Sigmoid colon (tissue), 6 donors: ENCODE measurements at regions not wholly inside any gene's neighbourhood (a gene's known extent, or its start where the extent isn't known, plus 50 kb on each side); places are given as distances from the start of the nearest gene placed in this dataset.
A peak's percentile ranks its signal among the peaks of the same experiment; 100 is the strongest.

Source experiments
- DNase-seq: peaks from one replicate; pipeline ENCODE4 v3.0.0-alpha.2; 2019
- H3K27ac ChIP-seq, 4 donors: fragments of 200-600 bp; sonication (generic); one replicate each; pipeline ENCODE4 v1.5.1; 2016 to 2019; ENCODE audit warnings: mild to moderate bottlenecking in 1 of 4
- H3K27me3 ChIP-seq, 3 donors: fragments of 200-600 bp; sonication (generic); one replicate each; pipeline ENCODE4 v1.5.1; 2019; ENCODE audit warnings: mild to moderate bottlenecking in 1 of 3
- H3K36me3 ChIP-seq, 4 donors: fragments of 200-600 bp; sonication (generic); one replicate each; pipeline ENCODE4 v1.5.1; 2016 to 2019
- H3K4me1 ChIP-seq, 4 donors: fragments of 200-600 bp; sonication (generic); one replicate each; pipeline ENCODE4 v1.5.1; 2017 to 2019
- H3K4me3 ChIP-seq, 4 donors: fragments of 200-600 bp; sonication (generic); one replicate each; pipeline ENCODE4 v1.5.1; 2017 to 2019; ENCODE audit warnings: mild to moderate bottlenecking in 2 of 4, moderate library complexity in 1 of 4
- H3K9me3 ChIP-seq, 4 donors: fragments of 200-600 bp in 3 of 4; sonication (generic) in 3 of 4; one replicate each; pipeline versions ENCODE4 v1.5.1 to v1.6.1; 2013 to 2019
- EP300 ChIP-seq, 4 donors: sonication (generic); formaldehyde crosslinking; IDR thresholded peaks; one replicate each; pipeline ENCODE4 v1.6.1; 2017; ENCODE audit warnings: antibody characterized with exemption in 4 of 4
- POLR2A ChIP-seq, 2 donors: fragments of 450-650 bp; IDR thresholded peaks; one replicate each; pipeline ENCODE4 v1.6.1; 2016; ENCODE audit warnings: antibody characterized with exemption in 2 of 2, mild to moderate bottlenecking in 2 of 2, moderate library complexity in 2 of 2
- POLR2AphosphoS5 ChIP-seq, 4 donors: sonication (generic); formaldehyde crosslinking; IDR thresholded peaks; one replicate each; pipeline ENCODE4 v1.6.1; 2017; ENCODE audit warnings: antibody characterized with exemption in 4 of 4
- WGBS, 2 donors: extraction: QIAGEN DNeasy Blood & Tissue Kit; methylation state at CpG; one replicate each; pipeline ENCODE4 v1.1.7; 2013; 5-methylcytosine and 5-hydroxymethylcytosine counted together
- intact Hi-C: fragments of 100-400 bp; cut with DNase I; formaldehyde crosslinking; loops from one replicate; pipeline ENCODE4 v1.15.1; 2023
- TF ChIP-seq, protein P1 (sequence below), 4 experiments: fragments of 450-650 bp in 3 of 4; fragments of 200-600 bp in 1 of 4; IDR thresholded peaks; one replicate each; pipeline ENCODE4 v1.5.1; 2016 to 2019; ENCODE audit warnings: antibody characterized with exemption in 4 of 4, mild to moderate bottlenecking in 3 of 4, moderate library complexity in 2 of 4
- donor health status: healthy with polysubstance abuse.
- donor health status: healthy.

DNA sequence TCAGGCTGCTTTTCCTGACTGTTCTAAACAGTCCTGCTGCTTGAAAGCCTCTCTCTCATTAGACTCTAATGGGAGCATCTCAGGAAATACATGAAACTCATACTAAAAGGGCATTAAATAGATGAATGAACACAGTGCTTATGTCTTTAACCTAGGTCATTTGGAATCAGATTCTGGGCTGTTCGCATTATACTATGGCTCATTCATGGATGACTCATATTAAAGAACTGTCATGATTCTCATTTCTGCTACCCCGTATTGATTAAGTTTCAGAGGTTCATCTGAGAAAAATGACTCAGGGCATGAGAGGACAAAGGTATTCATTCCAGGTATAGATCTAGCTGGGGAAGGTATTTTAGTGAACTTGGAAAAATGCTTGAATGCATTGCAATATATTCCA lies 335.5 kb downstream of the GJA1 start:
- Histone ChIP-seq H3K9me3 (no peaks in the 10 kb centered on the region), H3K4me3 (no peak overlapping the region), H3K27me3 (no peaks in the 10 kb centered on the region), H3K4me1 (peaks cover 0 to 4% (median 0%) of the 10 kb centered on the region in 4 donors), H3K27ac (no peak overlapping the region), H3K36me3 (no peaks in the 10 kb centered on the region)
- TF ChIP-seq POLR2AphosphoS5 (IDR thresholded peaks at IDR 0.05): no peak
- TF ChIP-seq EP300 (IDR thresholded peaks at IDR 0.05): no peak
- TF ChIP-seq POLR2A (IDR thresholded peaks at IDR 0.05): no peak
- TF ChIP-seq, protein P1, sequence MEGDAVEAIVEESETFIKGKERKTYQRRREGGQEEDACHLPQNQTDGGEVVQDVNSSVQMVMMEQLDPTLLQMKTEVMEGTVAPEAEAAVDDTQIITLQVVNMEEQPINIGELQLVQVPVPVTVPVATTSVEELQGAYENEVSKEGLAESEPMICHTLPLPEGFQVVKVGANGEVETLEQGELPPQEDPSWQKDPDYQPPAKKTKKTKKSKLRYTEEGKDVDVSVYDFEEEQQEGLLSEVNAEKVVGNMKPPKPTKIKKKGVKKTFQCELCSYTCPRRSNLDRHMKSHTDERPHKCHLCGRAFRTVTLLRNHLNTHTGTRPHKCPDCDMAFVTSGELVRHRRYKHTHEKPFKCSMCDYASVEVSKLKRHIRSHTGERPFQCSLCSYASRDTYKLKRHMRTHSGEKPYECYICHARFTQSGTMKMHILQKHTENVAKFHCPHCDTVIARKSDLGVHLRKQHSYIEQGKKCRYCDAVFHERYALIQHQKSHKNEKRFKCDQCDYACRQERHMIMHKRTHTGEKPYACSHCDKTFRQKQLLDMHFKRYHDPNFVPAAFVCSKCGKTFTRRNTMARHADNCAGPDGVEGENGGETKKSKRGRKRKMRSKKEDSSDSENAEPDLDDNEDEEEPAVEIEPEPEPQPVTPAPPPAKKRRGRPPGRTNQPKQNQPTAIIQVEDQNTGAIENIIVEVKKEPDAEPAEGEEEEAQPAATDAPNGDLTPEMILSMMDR (IDR thresholded peaks at IDR 0.05): no peak
- intact Hi-C loops: no loop called here
- 90 to 92% methylated on average over 2 of the region's 2 CpGs for WGBS, 2 donors
- no peak for DNase-seq

- H3K4me1 ChIP-seq: peaks cover 0 to 4% (median 0%) of the 10 kb centered on the region in 4 donors
- H3K9me3 ChIP-seq: no peaks in the 10 kb centered on the region
- no peaks in the 10 kb centered on the region for H3K27me3 ChIP-seq
- TF ChIP-seq, protein P1 (IDR thresholded peaks at IDR 0.05): no peak
- TF ChIP-seq POLR2AphosphoS5 (IDR thresholded peaks at IDR 0.05) (no peak), EP300 (IDR thresholded peaks at IDR 0.05) (no peak), POLR2A (IDR thresholded peaks at IDR 0.05) (no peak)
- DNase-seq: no peak
- intact Hi-C loops: no loop called here
- 58 to 67% methylated on average over 4 of the region's 4 CpGs for WGBS, 2 donors
- H3K27ac ChIP-seq: no peak overlapping the region
- no peak overlapping the region for H3K4me3 ChIP-seq
- no peaks in the 10 kb centered on the region for H3K36me3 ChIP-seq
Measured at GRCh38 chr6:121771937-121772720, 336.7 kb downstream of the GJA1 start.

DNA sequence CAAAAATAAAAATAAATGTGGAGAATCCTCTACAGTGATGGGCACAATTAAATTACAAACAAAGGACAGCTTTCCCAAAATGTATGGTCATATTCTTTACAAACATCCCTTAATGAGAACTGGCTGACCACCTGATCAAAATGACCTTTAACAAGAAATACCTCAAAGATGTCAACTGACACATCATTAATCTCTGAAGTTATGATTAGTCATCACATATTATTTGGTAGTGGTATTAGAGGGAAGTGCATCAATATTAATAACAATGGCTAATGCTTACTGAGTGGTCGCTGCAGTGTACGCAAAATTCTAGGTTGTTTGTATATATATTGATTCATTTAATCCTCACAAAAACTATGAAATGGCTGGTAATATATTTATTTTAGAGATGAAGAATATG lies 340.6 kb downstream of the GJA1 start:
- WGBS, 2 donors: 95% methylated on average over 2 of the region's 2 CpGs
- Histone ChIP-seq H3K27ac (no peak overlapping the region), H3K36me3 (no peaks in the 10 kb centered on the region), H3K4me1 (no peaks in the 10 kb centered on the region), H3K4me3 (no peak overlapping the region), H3K9me3 (peaks cover 0 to 5% (median 2%) of the 10 kb centered on the region in 4 donors), H3K27me3 (no peaks in the 10 kb centered on the region)
- intact Hi-C loops: no loop called here
- no peak for DNase-seq
- TF ChIP-seq POLR2AphosphoS5 (IDR thresholded peaks at IDR 0.05): no peak
- TF ChIP-seq POLR2A (IDR thresholded peaks at IDR 0.05): no peak
- TF ChIP-seq, protein P1 (IDR thresholded peaks at IDR 0.05): no peak
- TF ChIP-seq EP300 (IDR thresholded peaks at IDR 0.05): no peak

DNA sequence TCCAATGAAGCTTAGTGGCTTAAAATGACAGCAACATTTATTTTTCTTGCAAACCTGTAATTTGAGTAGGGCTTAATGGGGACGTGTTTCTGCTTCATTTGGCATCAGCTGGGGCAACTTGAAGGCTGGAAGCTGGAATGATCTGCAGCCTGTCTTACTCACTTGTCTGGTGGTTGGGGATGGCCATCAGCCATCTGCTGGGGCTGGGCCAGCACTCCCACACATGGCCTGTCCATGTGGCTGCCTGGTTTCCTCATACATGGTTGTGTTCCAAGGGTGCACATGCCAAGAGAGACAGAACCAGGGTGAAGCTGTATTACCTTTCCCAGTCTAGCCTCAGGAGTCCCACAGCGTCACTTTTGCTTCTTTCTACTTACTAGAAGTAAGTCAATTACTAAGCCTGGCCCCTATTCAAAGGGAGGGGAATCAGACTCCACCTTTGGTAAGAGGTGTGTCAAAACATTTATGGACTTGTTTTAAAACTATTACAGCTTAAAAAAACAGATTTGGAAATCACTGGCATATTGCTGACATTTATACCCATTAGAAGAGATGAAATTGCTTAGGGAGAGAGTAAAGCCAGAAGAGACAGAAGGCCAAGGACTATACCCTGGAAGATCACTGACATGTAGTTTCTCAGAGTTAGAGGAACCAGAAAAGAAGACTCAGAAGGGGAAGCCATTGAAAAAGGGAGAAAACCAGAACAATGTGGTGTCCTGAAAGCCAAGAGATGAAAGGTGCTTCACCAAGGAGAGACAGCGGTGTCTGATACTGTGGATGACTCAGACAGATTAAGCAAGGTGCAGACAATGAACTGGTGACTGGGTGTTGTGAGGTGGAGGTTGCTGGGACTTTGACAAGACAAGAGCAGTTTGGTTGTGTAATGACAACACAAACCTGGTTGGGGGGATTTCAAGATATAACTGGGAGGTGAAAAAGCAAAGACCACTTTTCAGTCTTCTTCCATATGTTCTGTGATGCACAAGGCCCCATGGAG lies 345.2 kb downstream of the GJA1 start:
- intact Hi-C loops: no loop called here
- TF ChIP-seq POLR2A (IDR thresholded peaks at IDR 0.05) (no peak), EP300 (IDR thresholded peaks at IDR 0.05) (no peak), POLR2AphosphoS5 (IDR thresholded peaks at IDR 0.05) (no peak)
- TF ChIP-seq, protein P1 (IDR thresholded peaks at IDR 0.05): no peak
- Histone ChIP-seq H3K27ac (peak overlapping the region in 1 of 4 donors; percentile 49), H3K4me1 (no peaks in the 10 kb centered on the region), H3K4me3 (no peak overlapping the region), H3K9me3 (peaks cover 0 to 5% (median 2%) of the 10 kb centered on the region in 4 donors), H3K36me3 (no peaks in the 10 kb centered on the region), H3K27me3 (no peaks in the 10 kb centered on the region)
- WGBS, 2 donors: 60 to 76% methylated on average over 3 of the region's 3 CpGs
- peak; percentile 73 for DNase-seq
